ENCODE measurements at regions not wholly inside any gene's neighbourhood (a gene's known extent, or its start where the extent isn't known, plus 50 kb on each side); places are given as distances from the start of the nearest gene placed in this dataset.

DNA sequence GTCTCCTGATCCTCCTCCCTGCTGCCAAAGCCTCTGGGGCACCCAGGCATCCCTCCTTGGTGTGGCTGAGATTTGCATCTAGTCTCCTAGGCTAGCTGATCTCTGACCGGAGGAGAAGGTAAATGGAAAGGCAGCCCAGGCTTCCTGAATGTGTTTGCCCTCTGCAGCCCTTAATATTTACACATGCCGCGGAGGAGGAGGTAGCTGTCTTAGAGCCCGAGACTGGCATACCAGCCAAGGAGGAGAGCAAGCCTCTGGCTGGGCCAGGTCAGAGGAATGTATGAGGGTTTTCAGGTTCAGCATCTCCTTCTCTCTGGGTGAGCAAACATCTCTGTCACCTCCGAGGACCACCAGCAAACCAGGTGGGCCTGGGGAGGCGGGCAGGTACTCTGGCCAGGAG lies 86.0 kb upstream of the GRIK3 start:
- Histone ChIP-seq H3K9me3 (replicated peaks) (peaks cover 10% of the 10 kb centered on the region), H3K4me1 (no peaks in the 10 kb centered on the region), H3K4me3 (no peak overlapping the region), H3K27ac (replicated peaks) (no peak overlapping the region), H3K27me3 (ENCODE audit: low read depth) (peaks cover 41% of the 10 kb centered on the region), H3K36me3 (no peaks in the 10 kb centered on the region)
- no peak for DNase-seq
- TF ChIP-seq, protein P1, sequence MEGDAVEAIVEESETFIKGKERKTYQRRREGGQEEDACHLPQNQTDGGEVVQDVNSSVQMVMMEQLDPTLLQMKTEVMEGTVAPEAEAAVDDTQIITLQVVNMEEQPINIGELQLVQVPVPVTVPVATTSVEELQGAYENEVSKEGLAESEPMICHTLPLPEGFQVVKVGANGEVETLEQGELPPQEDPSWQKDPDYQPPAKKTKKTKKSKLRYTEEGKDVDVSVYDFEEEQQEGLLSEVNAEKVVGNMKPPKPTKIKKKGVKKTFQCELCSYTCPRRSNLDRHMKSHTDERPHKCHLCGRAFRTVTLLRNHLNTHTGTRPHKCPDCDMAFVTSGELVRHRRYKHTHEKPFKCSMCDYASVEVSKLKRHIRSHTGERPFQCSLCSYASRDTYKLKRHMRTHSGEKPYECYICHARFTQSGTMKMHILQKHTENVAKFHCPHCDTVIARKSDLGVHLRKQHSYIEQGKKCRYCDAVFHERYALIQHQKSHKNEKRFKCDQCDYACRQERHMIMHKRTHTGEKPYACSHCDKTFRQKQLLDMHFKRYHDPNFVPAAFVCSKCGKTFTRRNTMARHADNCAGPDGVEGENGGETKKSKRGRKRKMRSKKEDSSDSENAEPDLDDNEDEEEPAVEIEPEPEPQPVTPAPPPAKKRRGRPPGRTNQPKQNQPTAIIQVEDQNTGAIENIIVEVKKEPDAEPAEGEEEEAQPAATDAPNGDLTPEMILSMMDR (IDR thresholded peaks at IDR 0.05; ENCODE audit: borderline replicate concordance): no peak
- intact Hi-C loops (cut with micrococcal nuclease): no loop called here

GRCh38 chr1:37123276-37124115 lies 89.2 kb upstream of the GRIK3 start:
- Histone ChIP-seq H3K9me3 (replicated peaks) (peaks cover 10% of the 10 kb centered on the region), H3K27ac (replicated peaks) (no peak overlapping the region), H3K36me3 (no peaks in the 10 kb centered on the region), H3K4me3 (no peak overlapping the region), H3K27me3 (ENCODE audit: low read depth) (peaks cover 70% of the 10 kb centered on the region), H3K4me1 (no peaks in the 10 kb centered on the region)
- TF ChIP-seq, protein P1 (IDR thresholded peaks at IDR 0.05; ENCODE audit: borderline replicate concordance): no peak
- DNase-seq: no peak
- intact Hi-C loops (cut with micrococcal nuclease): no loop called here

DNA sequence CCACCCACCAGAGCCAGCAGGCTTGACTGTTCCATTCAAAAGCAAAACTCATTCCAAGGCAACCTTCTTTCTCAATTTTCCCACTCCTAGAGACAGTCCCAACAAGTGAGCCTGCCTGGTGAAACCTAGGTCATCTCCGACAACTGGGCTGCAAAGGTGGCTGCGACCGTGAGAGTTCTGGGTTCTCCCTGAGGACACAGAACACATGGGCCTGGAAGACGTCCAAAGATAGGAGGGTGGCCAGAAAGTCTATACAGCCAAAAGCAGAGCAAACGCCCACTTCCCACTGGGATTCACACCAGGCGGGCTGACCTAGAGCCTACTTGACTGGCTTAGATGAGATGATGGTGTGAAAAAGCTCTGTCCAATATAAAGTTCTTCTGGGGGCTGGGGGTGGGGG lies 90.2 kb upstream of the GRIK3 start:
- no peaks in the 10 kb centered on the region for H3K4me1 ChIP-seq
- H3K4me3 ChIP-seq: no peak overlapping the region
- peaks cover 10% of the 10 kb centered on the region for H3K9me3 ChIP-seq (replicated peaks)
- H3K27ac ChIP-seq (replicated peaks): no peak overlapping the region
- TF ChIP-seq, protein P1 (IDR thresholded peaks at IDR 0.05; ENCODE audit: borderline replicate concordance): no peak
- peaks cover 75% of the 10 kb centered on the region for H3K27me3 ChIP-seq (ENCODE audit: low read depth)
- H3K36me3 ChIP-seq: no peaks in the 10 kb centered on the region
- DNase-seq: no peak
- intact Hi-C loops (cut with micrococcal nuclease): no loop called here

DNA sequence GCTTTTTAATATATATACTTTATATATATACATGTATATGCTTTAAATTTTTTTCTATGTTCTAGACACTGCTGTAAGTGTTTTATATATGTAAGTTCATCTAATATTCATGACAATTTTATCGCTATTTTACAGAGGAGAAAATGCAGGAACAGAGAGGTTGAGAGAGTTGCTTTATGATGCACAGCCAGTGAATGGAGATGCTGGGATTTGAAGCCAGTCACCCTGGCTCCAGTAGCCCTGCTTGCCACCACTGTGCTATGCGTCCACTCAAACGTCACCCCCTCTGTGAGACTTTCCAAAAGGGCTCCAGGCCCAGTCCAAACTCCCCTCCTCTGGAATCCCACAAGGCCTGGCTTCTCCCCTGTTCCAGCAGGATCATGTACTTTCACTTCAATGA lies 91.0 kb upstream of the GRIK3 start:
- TF ChIP-seq, protein P1 (IDR thresholded peaks at IDR 0.05; ENCODE audit: borderline replicate concordance): no peak
- intact Hi-C loops (cut with micrococcal nuclease): no loop called here
- Histone ChIP-seq H3K27ac (replicated peaks) (no peak overlapping the region), H3K4me3 (no peak overlapping the region), H3K27me3 (ENCODE audit: low read depth) (peaks cover 75% of the 10 kb centered on the region), H3K36me3 (no peaks in the 10 kb centered on the region), H3K9me3 (replicated peaks) (peaks cover 10% of the 10 kb centered on the region), H3K4me1 (no peaks in the 10 kb centered on the region)
- no peak for DNase-seq

DNA sequence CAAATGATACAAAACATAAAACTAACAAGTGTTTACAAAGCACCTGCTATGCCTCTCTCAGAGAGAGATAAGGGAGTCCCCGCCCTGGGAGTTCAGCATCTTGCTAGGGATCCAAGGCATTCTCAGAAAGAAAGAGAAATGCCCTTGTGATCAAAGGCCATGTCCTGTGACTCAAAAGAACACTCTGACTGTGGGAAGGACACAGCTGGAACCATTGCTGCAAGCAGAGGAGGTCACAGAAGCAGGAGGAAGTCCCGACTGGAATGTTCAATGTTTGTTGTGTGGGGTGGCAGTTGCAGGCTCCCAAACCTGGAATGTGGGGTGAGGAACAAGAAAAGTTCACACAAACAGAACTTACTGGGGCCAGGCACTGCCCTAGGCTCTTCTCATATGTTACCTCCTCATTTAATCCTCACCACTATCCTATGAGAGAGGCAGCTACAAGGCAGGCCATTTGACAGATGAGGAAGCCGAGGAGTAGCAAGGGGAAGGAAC lies 93.0 kb upstream of the GRIK3 start:
- no peak overlapping the region for H3K27ac ChIP-seq (replicated peaks)
- peaks cover 8% of the 10 kb centered on the region for H3K9me3 ChIP-seq (replicated peaks)
- no peak for DNase-seq
- intact Hi-C loops (cut with micrococcal nuclease): no loop called here
- TF ChIP-seq, protein P1 (IDR thresholded peaks at IDR 0.05; ENCODE audit: borderline replicate concordance): no peak
- no peak overlapping the region for H3K4me3 ChIP-seq
- no peaks in the 10 kb centered on the region for H3K4me1 ChIP-seq
- H3K27me3 ChIP-seq (ENCODE audit: low read depth): peaks cover 78% of the 10 kb centered on the region
- H3K36me3 ChIP-seq: no peaks in the 10 kb centered on the region
